HG03045 (cell line): ENCODE measurements at regions not wholly inside any gene's neighbourhood (a gene's known extent, or its start where the extent isn't known, plus 50 kb on each side); places are given as distances from the start of the nearest gene placed in this dataset.

ENCODE experiments used
- ATAC-seq: cut with Tn5 transposase; IDR thresholded peaks from one replicate; pipeline ENCODE4 v1.9.1; 2021; ENCODE audit warnings: mild to moderate bottlenecking, moderate library complexity; ENCODE audit not compliant: unreplicated experiment

- no peak for ATAC-seq
Measured at GRCh38 chrX:43005561-43005960, 227.6 kb upstream of the PPP1R2C start.

- no peak for ATAC-seq
Measured at GRCh38 chrX:43008356-43008755, 230.4 kb upstream of the PPP1R2C start.

DNA sequence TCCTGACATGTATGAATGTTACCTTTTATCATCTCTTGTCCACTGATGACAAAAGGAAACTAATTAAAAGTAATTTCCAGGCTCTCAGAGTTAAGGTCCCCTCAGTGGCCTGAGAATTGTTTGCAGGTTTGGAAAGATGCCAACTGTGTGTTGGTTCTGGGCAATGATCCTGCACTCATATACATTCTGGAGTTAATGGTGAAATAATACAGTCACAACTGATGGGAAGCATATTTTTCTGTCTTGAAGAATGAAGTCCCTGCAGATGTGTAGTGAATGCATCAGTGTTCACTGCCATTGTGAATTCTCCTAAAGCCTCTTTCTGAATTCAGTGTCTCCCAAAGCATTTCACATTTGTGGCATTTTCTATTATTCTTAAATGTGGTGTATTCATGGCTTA is 238.1 kb upstream of the PPP1R2C start:
- ATAC-seq = no peak

DNA sequence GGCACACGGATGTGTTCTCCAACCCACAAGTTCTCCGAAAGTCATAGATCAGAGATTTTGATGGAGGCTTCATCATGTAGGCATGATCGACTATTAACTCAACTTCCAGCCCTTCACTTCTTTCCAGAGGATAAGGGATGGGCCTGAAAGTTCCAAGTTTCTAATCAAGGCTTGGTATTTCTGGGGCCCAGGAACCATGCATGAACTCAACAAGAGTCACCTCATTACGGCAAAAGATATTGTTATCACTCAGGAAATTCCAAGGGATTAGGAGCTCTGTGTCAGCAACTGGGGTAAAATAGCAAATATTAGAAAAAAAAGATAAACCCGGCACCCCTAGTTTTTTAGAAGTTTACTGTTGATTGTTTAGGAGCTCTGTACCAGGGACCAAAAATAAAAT is 240.1 kb upstream of the PPP1R2C start:
- no peak for ATAC-seq

DNA sequence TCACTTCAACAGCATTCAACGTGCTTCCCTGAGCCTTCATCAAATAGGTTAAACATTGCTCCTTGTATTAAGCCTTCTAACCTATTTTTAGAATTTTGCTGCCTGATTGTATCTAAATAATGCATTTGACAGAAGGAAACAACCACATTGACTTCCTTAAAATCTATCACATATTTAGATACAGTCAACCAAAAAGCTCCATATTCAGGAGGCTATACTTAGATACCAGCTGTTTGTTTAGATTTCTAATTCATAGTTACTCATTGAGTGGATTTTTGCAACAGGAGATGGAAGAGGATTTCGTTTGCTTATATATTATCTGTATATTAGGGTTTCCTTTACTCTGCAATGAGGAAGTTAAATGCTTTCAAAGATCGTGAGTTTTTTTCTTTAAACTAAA is 241.1 kb upstream of the PPP1R2C start:
- no peak for ATAC-seq

DNA sequence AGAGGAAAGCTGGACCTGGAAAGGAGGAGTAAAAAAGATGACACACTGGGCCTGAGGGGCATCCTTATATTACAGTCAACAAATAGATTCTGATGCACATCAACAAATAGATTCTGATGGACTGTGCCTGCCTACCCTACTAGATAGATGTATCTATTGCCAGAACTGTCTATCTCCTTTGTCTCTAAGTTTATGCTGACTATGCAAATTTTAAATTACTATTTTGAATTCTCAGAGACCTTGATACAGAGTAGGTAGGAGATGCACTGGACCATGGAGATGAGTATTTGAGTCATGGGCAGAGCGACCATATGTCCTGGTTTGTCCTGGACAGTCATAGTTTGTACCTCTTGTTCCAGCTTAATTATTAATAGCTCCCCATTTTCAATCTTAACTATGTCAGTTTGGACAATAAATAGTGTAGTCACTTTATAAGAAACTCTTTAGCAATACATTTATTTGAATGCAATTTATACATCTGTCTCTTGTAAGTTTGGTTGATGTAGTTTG is 247.9 kb upstream of the PPP1R2C start:
- no peak for ATAC-seq

DNA sequence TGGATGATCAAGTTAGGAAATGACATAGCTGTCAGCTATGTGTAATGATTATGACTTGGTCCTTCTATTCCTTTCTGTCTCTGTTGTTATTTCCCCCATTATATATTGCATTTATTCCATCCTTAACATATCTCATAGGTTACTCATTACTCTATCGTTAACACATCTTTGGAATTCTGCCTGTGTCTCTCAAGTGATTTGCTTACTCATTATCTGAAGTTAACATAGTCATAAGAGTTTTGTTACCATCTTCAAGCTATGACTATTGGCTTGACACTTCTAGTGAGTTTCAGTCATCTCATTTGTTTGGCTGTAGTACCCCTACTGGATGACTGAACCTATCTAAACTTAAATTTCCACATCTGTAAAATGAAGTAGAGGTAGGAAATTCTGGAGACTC is 286.1 kb upstream of the PPP1R2C start:
- ATAC-seq = no peak

DNA sequence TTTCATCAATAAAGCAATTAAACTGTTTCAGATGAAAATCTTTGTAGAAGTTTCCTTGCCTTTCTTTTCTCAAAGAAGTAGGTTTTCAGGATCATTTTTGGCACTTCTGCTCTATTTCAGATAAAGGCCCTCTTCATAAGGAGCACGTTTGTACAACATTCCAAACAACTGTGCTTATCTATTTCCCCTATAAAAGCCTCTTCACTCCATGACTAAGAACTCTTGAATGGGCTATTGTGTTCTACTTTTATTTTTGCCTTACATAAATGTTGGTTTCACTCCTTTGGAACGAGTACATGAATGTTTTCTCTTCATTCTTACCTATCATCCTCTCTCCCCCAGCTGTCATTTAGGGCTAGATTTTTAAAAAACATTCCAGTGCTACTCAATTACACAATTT is 288.0 kb upstream of the PPP1R2C start:
- no peak for ATAC-seq

- ATAC-seq = no peak
Measured at GRCh38 chrX:43068639-43069038, 290.7 kb upstream of the PPP1R2C start.

DNA sequence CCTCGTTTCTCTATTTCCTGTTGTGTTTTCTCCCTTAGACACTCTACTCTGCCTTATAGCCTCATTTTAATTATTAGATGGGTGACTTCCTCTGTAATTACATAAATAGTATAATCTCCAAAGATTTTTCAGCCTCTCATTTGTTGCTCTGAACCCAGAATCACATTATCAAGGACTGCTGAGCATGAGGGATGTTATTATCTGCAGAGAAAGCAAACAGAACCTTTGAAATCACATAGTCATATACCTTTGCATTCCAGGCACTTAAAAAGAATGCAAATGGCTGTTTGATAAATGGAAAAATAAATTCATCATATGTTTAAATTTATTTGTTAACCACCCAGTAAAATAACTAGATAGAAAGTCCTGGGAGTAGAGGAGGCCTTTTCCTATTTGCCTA is 305.1 kb upstream of the PPP1R2C start:
- no peak for ATAC-seq

GRCh38 chrX:43087830-43088229 is 309.9 kb upstream of the PPP1R2C start:
- ATAC-seq = no peak

DNA sequence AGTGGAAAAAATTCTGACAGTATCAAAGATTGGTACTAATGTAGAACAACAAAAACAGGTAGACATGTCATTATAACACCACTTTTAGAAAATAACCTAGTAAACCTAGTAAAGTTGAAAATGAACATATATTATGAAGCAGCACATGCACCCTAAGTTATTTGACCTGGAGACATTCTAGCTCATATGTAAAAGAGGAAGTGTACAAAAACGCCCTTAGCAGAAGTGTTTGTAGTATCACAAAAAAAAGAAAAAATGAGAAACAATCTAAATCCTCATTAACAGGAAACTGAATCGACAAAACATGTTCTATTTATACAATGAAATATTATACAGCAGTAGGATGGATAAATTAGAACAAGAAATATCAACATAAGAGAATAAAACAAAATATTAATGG is 318.9 kb upstream of the PPP1R2C start:
- ATAC-seq = no peak

DNA sequence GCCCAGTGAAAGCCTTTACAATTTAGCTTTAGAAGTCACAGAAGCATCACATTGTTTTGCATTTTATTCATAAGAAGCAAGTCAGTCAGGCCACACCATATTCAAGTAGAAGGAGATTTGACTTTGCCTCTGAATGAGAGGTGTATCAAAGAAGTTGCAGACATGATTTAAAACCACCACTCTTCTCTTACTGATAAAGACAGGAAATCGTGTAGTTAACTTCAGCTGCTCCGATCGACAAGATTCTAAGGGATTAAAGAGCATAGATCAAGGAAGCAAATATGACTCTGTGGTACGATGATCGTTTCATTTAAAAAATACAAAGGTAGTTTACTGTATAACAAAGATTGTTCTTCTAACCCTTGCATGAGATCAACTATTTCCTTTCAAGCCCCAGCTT is 328.0 kb upstream of the PPP1R2C start:
- ATAC-seq = no peak

DNA sequence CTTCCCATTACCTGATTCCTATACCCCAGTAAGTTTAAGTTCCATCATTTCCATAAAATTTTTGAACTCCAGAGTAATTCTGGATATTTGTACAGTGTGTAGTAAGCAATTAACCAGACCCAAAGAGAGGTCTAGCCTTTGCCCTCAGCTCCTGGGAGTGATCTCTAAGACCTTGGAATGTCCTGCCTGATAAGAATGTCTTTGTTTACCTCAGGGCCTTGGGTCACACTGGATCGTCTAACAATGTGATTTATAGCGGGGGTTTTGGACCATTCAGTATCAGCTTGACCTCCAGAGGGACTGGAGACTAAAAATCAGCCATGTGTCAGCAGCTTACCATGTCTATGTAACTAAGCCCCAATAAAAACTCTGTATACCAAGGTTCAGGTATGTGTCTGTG is 330.9 kb upstream of the PPP1R2C start:
- no peak for ATAC-seq

DNA sequence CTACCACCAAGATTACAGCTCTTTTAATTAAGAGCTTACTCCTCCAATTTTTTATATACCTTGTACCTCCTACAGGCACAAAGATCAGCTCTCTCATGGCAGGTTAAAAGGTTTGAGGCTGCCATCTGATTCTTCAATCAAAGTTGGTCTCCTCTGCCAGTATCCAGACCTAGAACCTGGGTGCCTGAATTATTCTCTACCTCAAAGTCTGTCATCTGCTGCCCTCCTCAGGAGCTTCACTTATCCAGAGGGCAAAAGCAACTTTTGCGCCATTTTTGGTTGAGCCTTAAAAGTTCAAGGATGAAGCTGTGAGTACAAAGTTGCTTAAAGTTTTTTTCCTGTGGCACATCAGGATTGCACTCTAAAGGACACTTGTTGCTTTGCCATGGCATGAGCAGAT is 343.7 kb upstream of the PPP1R2C start:
- no peak for ATAC-seq

GRCh38 chrX:43139645-43140044 is 361.7 kb upstream of the PPP1R2C start:
- no peak for ATAC-seq

DNA sequence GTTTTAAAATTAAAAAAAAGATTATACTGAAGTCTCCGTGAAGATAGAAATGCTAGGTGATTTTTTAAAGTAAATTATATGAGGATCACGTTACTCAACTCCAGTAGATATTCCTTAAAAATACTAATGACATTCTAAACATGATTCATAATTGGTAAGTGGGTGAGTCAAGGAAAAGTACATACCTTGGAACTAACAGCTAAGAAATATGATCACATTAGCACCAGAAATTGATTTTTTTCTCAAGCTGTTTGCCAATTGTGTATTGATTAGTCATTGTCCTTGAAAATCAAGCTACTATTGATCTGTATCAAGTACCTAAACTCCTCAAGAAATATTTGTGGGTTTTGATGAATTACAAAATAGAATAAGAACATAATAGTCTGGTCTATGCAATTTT is 362.6 kb upstream of the PPP1R2C start:
- no peak for ATAC-seq

- no peak for ATAC-seq
Measured at GRCh38 chrX:43141885-43142284, 363.9 kb upstream of the PPP1R2C start.

GRCh38 chrX:43148305-43148704 is 370.3 kb upstream of the PPP1R2C start:
- ATAC-seq = no peak

GRCh38 chrX:43165343-43165920 is 387.5 kb upstream of the PPP1R2C start:
- ATAC-seq = no peak

DNA sequence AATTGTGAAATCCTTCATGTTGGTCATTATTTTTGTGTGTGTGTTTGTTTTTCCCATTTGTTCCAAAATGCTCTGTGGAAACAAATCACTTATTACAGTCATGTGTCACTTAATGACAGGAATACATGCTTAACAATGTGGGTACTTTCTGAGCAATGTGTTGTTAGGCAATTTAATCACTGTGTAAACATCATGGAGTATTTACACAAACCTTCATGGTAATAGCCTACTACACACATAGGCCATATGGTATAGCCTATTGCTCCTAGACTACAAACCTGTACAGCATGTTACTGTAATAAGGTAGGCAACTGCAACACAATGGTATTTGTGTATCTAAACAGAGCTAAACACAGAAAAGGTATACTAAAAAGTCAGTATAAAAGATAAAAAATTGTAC is 388.9 kb upstream of the PPP1R2C start:
- ATAC-seq = no peak

DNA sequence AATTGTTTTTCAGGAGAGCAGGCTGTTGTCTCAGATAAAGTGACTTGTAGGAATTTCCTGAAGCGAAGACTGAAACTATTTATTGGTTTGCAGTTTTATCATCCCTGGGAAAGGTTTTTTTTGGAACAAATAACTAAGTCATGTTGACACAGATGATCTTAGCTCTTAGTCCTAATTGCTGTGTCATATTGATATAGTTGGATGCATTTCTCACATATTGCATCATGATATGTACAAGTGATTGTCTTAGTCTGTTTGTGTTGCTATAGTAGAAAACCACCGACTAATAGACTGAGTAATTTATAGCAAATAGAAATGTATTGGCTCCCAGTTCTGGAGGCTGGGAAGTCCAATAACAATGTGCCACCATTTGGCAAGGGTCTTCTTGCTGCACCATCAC is 397.5 kb upstream of the PPP1R2C start:
- ATAC-seq = no peak

DNA sequence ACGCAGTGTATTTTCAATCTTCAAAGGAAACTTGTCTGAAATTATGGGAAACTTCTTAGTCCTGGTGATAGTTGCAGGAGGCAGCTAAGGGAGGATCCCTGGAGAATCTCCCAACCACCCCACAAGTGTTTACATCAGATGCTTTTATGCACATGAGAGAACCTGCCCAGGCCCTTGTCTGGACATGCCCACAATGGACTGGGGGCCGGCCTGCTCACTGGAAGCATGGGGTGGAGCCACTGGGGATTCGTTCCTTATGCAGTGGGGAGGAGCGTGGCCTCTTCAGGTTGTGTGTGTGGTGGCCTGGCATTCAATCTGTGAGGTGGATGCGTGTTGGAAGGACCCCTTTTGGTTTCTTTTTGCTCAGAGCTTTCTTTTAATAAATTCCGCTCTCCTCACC is 398.7 kb upstream of the PPP1R2C start:
- no peak for ATAC-seq
